TTC549 (cell line): ENCODE measurements at regions not wholly inside any gene's neighbourhood (a gene's known extent, or its start where the extent isn't known, plus 50 kb on each side); places are given as distances from the start of the nearest gene placed in this dataset.
"Not testable (repeated sequence)": the region's sequence is repeated elsewhere in the genome, so short reads cannot be mapped to it uniquely, and the experiment has no call there.

Experiments
- FAIRE-seq: peaks from 2 replicates; lab custom pipeline; 2012; peaks lifted over from hg19 to GRCh38; lab: Jason Lieb, UNC

DNA sequence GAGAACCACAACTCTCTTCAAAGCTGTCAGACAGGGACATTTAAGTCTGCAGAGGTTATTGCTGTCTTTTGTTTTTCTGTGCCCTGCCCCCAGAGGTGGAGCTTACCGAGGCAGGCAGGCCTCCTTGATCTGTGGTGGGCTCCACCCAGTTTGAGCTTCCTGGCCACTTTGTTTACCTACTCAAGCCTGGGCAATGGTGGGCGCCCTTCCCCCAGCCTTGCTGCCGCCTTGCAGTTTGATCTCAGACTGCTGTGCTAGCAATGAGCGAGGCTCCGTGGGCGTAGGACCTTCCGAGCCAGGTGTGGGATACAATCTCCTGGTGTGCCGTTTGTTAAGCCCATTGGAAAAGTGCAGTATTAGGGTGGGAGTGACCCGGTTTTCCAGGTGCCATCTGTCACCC, 822.1 kb downstream of the KCNMA1 start:
- FAIRE-seq, result not testable (repeated sequence)

DNA sequence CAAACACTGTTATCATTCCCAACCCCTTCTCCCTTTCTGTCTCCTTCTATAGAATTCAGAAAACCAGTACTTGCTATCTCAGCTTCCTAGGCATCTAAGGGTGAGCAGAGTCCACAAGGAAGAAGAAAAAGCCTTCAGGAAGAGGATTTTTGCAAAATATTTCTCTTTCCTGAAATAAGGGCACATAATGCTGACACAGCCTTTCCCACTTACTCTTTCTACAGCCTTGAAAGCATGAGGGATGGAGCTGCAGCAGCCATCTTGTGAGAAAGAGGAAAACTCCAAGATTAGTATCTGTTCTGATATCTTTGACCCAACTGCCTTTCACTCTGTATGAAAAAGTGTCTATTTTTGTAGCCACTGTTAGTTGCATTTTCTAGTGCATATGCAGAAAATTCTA, 826.2 kb downstream of the KCNMA1 start:
- FAIRE-seq, result no peak

DNA sequence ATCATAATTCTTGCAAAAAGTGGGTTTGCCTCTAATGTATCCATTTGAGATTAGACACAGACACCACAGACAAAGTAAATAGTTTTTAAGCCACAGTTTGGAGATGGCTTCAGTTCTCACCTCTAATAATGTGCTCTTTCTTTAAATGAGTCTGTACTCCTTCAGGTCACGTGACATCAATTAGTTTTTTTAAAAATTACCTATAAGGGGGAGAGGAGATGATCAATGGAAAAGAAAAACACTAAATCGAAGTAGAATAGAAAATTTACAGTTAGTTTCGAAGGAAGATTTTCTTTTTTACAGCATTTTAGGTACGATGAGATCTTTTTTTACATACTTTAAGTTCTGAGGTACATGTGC, 849.2 kb downstream of the KCNMA1 start:
- FAIRE-seq, result no peak

DNA sequence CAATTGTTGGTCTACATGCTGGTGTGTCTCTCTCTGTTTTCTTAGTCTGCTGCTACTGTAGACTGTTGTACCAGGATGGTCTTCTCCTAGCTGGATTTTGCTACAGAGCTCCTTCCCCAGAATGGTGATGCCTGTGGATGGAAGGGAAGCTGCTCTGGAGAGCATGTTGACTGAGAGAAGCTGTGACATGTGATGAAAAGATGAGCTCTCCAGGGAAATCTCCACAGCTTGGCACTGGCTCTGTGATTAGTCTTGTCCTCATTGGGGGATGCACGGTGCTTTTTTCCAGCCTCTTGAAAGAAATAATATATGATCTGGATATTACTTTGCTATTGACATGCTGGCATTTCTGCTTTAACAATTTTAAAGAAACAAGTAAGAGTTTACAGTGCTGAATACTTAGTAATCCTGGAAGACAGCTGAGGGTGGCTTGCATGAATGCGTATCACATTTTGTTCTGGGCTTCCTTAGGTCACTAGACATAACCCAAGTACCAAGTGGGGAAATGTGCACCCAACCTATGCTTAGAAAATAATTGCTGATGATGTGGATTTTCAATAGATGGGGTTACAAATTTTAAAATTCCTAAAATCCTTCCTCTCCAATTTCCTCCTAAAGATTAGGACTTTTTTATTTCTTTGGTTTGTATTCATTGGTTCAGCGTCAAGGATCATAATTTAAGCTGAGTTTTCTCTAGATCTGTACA, 849.7 kb downstream of the KCNMA1 start:
- no peak for FAIRE-seq

DNA sequence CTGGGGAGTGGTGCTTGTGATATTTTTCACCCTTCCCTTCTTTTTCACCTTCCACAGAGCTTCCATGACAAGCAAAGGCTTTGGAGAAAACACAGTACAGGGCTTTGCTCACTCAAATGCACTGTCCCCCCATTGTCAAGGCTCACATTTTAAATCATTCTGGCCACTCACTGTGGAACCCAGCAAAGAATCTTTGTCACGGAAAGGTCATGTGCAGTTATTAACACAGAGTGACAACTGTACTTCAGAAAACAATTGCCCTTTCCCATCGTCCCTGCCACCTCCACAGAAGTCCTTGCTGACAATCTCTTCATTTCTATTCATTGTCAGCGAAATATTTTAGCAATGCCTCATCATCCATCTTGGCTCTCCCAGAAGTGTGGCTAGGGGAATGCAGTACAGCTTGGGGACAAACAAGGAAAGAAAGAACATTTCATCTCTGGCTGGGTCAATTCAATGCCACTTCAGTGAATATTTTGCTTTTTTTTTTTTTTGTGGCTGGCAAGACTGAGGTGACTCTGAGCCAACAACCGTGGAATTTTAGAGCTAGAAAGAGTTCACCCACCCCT, 851.0 kb downstream of the KCNMA1 start:
- no peak for FAIRE-seq

DNA sequence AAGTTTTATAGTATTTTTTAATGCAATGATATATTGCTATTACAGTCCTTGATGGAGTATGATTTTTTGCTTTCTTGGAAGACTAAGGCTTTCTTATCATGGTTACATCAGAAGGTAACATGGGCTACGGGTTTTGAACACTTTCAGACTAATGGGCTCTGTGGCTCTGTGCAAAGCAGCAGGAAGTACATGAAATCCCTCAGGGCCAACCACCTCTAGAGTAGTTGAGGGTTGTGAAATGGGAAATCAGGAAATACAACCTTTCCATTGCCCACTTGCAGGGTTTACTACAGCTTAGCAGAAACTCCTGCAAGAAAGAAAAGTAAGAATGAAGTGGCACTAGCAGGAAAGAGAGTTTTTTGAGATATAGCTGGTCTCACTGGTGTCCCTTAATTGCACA, 853.5 kb downstream of the KCNMA1 start:
- no peak for FAIRE-seq

DNA sequence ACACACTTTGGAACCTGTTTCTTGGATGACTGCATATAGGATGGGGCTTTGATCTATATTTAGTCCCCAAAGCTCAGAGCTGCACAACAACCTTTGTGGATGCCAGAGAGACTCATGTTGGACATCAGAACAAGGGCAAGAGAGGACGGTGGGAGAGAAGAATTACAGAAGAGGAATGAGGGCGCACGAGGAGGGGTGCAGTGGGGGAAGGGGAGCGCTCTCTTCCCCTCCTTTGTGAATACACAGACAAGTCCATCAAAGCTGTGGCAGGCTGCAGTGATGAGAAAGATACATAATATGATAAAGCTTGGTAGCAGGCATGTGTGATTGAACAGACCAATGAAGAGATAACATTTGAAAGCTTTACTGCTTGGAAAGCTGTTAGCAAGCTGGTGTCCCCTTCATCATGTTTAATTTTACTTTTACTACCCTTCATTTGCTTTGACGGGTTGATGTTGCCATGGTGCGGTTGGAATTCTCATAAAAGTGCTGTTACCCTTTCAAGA, 857.8 kb downstream of the KCNMA1 start:
- FAIRE-seq, result no peak

DNA sequence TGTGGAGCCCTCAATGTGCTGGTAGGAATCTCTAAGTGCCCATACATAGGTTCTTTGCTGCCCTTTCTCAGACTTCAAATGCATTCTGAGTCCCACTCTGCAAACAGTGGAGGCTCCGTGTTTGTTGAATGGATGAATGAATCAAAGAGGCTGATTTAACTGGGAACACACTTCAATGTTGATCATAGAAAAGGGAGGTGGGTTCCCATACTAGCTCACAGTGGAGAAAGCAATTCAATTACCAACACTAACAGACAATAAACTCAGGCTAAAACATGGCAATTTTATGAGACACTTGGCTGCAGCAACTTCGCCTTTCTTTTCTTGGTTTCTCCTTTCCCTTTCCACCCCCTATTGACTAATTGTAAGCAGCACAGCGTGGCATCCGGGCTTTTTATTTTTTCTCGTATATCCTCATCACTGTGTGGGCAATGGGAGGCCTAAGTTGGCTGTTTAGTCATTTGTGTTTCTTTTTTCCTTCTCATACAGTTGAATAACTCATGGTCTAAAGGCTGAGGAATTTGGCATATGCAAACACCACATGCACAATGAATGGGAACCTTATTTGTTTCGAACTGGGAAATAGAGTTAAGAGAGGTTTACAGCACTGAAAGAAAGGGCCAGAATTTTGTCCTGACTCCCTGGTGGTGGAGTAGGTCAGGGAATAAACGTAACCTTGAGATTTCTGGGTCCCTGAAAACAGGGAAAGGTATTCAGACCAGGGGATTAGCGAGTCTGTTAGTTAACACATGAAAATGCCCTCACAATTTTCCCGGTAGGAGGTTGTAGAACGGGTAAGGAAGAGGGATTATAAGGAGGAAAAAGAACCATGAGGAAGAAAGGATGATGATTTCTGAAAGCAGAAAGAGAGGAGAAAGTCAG, 858.5 kb downstream of the KCNMA1 start:
- FAIRE-seq, result no peak

DNA sequence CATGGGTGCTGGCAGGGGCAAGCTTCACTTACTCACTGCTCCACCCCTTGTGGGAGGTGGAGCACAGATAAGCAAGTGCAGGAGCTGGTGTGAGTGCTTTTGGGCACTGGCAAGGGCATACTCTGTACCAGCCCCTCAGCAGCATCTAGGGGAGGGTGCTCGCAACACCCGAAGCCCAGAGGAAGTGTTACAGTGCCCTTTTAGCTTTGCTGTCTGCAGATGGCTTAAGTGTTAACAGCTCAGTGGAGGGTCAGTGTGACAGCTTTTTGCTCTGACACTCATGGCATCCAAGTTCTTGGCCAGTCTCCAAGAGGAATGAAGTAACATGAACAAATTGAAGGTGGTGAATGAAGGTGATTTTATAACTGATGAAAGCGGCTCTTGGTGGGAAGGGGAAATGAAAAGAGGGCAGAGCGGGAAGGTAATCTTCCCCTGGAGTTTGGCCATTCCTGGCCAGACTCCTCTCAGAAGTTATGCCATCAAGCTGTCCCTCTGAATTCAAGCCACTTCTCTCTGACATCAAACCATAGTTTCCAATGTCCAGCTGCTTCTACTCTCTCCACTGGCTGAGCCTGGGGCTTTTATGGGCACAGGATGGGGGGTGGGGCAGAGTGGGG, 862.5 kb downstream of the KCNMA1 start:
- FAIRE-seq, result no peak

DNA sequence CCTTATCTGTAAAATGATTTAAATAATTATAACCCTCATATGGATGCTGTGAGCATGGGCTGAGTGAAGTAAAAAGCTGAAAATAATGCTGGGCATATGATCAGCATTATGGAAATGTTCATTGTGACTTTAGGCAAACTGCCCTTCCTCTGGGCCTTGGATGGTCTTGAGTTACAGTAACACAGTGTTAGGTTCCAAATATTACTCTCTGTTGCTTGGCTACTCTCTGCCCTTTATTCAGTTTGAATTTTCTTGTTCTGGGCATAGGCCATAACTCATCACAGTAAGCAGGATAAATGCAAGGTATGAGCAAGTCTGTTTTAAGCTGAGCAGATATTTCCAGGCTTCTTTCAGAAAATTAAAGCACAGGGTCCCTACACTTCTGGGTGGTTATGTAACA, 868.0 kb downstream of the KCNMA1 start:
- FAIRE-seq, result no peak

DNA sequence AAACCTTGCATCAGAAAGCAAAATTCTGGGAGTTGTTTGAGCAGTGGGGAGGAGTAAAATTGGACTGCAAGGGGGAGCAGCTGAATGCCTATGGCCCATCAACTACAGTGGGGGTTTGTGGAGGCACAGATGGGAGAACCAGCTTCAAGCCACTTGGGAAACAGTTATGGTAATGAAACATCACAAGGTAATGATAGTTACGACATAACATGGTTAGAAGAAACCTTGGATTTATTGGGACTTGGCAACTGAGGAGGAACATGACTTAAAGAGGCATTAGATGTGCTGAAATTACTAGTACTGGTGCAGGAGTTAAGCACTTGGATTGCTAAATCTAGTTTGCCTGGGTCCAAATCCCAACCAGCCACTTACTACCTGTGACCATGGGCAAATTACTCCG, 868.4 kb downstream of the KCNMA1 start:
- no peak for FAIRE-seq

DNA sequence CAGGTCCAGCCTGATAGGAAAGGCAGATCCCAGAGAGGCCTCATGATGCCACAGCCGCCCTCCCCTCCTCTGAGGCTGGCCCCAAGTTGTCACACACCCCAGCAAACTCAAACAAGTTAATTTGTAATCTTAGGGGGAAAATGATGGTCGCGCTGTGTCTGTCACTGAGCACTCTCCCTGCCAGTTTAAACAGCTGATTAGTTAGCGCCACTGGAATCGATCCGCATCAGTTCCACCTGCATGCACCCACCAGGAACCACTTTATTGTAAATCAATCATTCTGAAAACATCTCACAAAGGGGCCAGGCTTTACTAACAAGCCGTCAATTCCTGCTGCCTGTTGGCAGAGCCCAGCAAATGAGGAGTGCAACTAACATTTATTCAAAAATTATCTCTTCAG, 870.9 kb downstream of the KCNMA1 start:
- FAIRE-seq, result no peak

DNA sequence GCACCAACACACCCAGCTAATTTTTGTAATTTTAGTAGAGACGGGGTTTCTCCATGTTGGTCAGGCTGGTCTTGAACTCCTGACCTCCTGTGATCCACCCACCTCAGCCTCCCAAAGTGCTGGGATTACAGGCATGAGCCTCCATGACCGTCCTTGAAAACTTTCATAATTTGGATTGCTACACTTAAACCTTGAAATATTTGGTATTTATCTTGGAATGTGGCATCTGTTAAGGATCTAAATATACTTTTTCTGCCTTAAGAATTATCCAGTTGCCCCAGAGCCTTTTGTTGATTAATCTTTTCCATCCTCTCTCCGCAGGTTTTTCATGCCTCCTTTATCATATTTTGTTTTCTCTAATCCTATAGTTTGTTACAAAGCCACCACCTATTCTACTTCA, 872.7 kb downstream of the KCNMA1 start:
- not testable (repeated sequence) for FAIRE-seq

DNA sequence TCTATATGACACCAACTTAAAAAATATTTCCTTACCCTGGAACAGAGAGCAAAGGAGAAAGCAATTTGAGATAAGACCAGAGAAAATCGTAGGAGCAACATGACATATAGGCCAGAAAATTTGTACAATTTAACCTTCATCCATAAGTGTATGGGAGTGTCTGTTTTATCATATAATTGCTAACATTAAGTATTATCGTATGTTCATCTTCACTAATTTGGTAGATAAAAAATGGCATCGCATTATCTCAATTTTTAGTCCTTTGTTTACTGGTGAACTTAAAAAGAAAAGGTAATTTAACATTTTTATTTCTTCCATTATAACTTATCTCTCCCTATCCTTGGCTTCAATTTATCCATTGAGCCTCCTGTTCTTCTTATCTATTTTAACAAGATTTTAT, 873.4 kb downstream of the KCNMA1 start:
- no peak for FAIRE-seq

DNA sequence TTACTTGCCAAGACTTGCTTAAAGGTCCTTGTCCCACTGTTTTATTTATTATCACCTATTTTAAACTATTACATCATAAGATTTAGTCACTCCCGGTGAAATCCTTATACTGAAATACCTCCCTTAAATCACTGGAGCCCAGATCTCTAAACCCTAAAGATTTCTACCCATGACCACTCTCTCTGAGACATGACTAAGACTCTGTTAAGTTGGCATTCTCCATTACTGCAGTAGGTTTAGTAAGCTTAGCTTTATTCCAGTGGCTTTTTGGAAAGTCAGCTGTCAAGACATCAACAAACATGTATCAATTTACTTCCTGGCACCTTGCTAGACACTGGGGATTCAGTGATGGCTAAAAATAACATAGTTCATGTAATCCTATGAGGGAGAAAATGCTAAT, 874.2 kb downstream of the KCNMA1 start:
- FAIRE-seq, result no peak

DNA sequence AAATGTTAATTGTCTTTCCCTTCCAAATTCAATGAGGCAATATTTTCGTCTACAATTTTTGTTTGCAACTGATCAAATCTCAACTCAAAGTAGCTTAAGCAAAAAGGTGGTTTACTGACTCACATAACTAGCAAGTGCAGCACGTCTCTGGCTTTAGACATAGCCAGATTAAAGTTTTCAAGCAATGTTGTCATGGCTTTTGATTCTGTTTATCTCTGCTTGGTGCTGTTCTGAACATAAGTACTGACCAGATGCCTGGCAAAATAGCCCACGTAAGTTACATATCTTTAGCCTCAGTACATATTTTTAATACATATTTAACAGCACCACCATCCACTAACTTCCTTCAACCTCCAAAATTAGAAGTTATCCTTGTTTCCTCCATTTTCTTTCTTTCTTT, 877.9 kb downstream of the KCNMA1 start:
- FAIRE-seq, result no peak

DNA sequence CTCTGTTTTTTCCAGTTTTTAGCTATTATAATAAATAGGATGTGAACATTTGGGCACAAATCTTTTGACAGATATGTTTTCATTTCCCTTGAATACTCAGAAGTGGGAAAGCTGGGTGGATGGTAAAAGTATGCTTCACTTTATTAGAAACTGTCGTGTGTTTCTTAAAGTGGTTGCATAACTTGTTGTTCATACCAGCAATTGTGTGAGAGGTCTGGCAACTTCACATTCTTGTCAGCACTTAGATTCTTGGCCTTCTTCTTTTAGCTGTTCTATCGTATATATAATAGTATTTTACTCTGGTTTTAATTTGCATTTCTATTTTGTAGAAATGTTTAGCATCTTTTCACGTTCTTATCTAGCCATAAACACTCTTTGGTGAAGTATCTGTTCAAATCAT, 894.4 kb downstream of the KCNMA1 start:
- no peak for FAIRE-seq

DNA sequence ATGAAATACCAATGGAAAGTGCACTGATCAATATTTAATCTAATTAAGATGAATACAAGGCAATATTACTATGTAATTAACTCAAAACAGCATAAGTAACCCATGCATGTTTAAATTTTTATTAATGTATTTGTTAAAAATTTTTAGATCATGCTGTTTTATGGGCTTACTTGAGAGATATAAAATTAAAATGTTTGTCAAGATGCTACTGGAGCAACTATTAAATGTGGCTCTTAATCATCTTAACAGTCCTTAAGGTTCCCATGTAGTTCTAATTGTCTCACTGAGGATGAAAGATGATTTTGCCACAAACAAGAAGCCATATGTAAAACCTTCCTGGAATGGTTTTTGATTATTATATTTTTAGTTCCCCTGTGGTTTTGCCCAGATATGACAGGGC, 897.1 kb downstream of the KCNMA1 start:
- no peak for FAIRE-seq

DNA sequence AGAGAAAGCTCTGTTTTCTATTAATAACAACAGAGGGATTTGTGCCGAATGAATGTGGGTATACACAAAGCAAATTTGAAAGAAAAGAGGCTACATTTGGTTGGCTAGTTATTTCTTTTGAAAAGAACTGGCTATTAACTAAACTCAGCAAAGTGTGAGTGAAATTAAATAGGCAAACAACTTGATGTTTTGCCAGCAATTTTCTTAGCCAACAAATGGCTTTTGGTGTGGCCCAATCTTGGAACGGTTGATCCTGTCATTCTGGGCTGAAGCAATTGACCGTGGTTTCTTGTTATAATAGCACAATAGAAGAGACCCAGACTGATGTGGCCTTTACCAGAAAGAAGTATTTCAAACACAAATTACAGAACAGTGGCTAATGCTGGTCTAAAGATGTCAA, 898.6 kb downstream of the KCNMA1 start:
- FAIRE-seq, result no peak

DNA sequence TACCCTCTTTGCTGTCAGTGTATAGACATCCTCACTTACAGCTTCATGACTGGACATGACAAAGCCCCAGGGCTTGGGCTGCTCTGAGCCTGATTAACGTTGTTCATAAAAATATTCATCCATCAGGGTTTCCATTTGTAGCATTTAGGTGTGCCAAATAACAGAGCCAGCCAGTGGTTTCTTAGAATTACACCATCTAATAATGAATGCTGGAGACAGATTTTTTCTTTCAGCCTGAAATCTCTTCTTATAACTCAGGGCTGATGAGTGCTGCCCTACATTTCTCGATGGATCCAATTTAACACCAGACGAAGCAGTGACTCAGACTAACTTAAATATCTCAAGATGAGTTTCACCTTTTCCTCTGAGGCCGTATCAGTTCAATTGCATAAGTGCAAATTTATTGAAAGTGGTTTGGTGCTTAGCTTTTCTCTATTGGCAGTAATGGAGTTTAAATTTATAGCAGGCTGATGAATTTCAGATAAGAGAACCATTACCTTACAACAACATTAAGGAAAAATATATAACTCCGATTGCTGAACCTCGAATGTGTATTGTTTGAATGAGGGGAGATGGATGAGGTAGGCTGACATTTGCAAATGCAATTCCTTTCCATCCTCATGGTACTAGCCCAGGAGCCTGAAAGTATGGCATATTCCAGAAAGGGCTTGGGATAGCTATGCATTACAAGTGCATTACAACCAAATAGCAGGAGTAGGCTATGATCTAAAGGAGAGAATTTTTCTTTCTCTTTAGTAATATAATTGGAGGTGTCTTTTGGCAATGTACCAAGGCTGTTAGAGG, 900.6 kb downstream of the KCNMA1 start:
- FAIRE-seq, result no peak

DNA sequence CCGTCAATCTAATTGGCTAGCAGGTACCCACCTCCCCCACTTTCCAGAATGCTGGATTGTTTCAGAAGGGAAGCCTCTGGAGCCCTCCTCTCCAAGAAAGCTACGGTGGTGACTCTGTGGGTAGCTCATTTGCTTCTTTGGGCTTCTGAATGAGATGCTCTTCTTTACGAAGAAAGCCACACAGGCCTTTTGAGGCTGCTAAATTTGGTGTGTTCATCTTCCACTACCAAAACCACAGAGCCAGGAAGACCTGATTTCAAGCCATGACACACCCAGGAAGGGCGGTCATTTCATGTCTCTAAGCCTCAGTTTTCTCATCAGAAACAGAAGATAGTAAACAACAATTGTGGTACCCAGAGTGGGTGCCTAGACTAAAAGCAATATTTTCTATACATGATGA, 901.2 kb downstream of the KCNMA1 start:
- no peak for FAIRE-seq

DNA sequence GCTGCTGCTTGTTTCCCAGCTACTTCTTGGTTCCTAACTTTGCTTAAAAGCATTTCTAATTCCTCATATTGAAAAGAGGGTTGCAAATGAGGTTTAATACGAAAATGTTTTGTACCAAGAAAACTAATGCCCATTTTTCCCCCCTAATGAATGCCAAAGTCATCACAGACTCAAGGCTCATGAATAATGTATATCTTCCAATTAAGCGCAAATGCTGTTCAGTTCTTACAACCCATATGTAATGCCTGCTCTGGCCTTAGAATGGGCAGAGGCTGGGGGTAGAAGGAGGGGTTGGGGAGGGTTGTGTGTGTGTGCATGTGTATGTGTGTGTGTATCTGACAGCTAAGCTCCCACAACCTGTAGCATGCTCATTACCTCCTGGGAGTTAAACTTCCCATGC, 901.7 kb downstream of the KCNMA1 start:
- FAIRE-seq, result no peak
